ENCODE measurements at regions not wholly inside any gene's neighbourhood (a gene's known extent, or its start where the extent isn't known, plus 50 kb on each side); places are given as distances from the start of the nearest gene placed in this dataset.

- Histone ChIP-seq H3K9me3 (ENCODE audit: low read length) (no peaks in the 10 kb centered on the region), H3F3A (ENCODE audit: insufficient read depth, low read length, poor library complexity, severe bottlenecking) (no peaks in the 10 kb centered on the region), H3K9me2 (ENCODE audit: insufficient read depth, low read length) (no peaks in the 10 kb centered on the region), H3K27me3 (ENCODE audit: insufficient read depth, low read depth, low read length) (no peaks in the 10 kb centered on the region), H3K79me2 (replicated peaks; ENCODE audit: insufficient read depth, low read length) (no peaks in the 10 kb centered on the region), H3K36me3 (ENCODE audit: insufficient read depth, low read length) (no peaks in the 10 kb centered on the region), H4K20me1 (ENCODE audit: insufficient read depth) (no peaks in the 10 kb centered on the region), H2AFZ (ENCODE audit: low read depth, low read length) (no peak overlapping the region), H3K9ac (ENCODE audit: low read length) (no peak overlapping the region), H3K4me2 (ENCODE audit: low read length) (no peak overlapping the region), H3K27ac (ENCODE audit: low read length) (no peak overlapping the region), H3K4me3 (ENCODE audit: low read length) (no peak overlapping the region)
- TF ChIP-seq POLR2AphosphoS5 (IDR thresholded peaks at IDR 0.05), result no peak
- no peak for TF ChIP-seq EZH2 (IDR thresholded peaks at IDR 0.05; ENCODE audit: borderline replicate concordance, insufficient read depth, low read length, poor library complexity, severe bottlenecking)
- TF ChIP-seq TAF1 (IDR thresholded peaks at IDR 0.05; ENCODE audit: low read depth), result no peak
- TF ChIP-seq, protein P1, sequence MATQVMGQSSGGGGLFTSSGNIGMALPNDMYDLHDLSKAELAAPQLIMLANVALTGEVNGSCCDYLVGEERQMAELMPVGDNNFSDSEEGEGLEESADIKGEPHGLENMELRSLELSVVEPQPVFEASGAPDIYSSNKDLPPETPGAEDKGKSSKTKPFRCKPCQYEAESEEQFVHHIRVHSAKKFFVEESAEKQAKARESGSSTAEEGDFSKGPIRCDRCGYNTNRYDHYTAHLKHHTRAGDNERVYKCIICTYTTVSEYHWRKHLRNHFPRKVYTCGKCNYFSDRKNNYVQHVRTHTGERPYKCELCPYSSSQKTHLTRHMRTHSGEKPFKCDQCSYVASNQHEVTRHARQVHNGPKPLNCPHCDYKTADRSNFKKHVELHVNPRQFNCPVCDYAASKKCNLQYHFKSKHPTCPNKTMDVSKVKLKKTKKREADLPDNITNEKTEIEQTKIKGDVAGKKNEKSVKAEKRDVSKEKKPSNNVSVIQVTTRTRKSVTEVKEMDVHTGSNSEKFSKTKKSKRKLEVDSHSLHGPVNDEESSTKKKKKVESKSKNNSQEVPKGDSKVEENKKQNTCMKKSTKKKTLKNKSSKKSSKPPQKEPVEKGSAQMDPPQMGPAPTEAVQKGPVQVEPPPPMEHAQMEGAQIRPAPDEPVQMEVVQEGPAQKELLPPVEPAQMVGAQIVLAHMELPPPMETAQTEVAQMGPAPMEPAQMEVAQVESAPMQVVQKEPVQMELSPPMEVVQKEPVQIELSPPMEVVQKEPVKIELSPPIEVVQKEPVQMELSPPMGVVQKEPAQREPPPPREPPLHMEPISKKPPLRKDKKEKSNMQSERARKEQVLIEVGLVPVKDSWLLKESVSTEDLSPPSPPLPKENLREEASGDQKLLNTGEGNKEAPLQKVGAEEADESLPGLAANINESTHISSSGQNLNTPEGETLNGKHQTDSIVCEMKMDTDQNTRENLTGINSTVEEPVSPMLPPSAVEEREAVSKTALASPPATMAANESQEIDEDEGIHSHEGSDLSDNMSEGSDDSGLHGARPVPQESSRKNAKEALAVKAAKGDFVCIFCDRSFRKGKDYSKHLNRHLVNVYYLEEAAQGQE (IDR thresholded peaks at IDR 0.05; ENCODE audit: borderline replicate concordance), result no peak
- no peak for TF ChIP-seq MXI1 (conservative IDR thresholded peaks at IDR 0.05; ENCODE audit: poor library complexity, severe bottlenecking)
- no peak for TF ChIP-seq SMC3 (conservative IDR thresholded peaks at IDR 0.05; ENCODE audit: poor library complexity)
- TF ChIP-seq, protein P2, sequence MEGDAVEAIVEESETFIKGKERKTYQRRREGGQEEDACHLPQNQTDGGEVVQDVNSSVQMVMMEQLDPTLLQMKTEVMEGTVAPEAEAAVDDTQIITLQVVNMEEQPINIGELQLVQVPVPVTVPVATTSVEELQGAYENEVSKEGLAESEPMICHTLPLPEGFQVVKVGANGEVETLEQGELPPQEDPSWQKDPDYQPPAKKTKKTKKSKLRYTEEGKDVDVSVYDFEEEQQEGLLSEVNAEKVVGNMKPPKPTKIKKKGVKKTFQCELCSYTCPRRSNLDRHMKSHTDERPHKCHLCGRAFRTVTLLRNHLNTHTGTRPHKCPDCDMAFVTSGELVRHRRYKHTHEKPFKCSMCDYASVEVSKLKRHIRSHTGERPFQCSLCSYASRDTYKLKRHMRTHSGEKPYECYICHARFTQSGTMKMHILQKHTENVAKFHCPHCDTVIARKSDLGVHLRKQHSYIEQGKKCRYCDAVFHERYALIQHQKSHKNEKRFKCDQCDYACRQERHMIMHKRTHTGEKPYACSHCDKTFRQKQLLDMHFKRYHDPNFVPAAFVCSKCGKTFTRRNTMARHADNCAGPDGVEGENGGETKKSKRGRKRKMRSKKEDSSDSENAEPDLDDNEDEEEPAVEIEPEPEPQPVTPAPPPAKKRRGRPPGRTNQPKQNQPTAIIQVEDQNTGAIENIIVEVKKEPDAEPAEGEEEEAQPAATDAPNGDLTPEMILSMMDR (IDR thresholded peaks at IDR 0.05; ENCODE audit: poor library complexity, severe bottlenecking), result no peak
- TF ChIP-seq RAD21 (conservative IDR thresholded peaks at IDR 0.05), result no peak
- no peak for TF ChIP-seq EP300 (conservative IDR thresholded peaks at IDR 0.05; ENCODE audit: poor library complexity, severe bottlenecking)
Measured at GRCh38 chr14:94685681-94686485, 73.7 kb downstream of the SERPINA3 start.

GRCh38 chr14:94685166-94685581 is 73.0 kb downstream of the SERPINA3 start:
- H3K27me3 ChIP-seq (ENCODE audit: insufficient read depth, low read depth, low read length), result no peaks in the 10 kb centered on the region
- no peak overlapping the region for H2AFZ ChIP-seq (ENCODE audit: low read depth, low read length)
- H3K4me2 ChIP-seq (ENCODE audit: low read length), result no peak overlapping the region
- no peaks in the 10 kb centered on the region for H3K9me3 ChIP-seq (ENCODE audit: low read length)
- H3K36me3 ChIP-seq (ENCODE audit: insufficient read depth, low read length), result no peaks in the 10 kb centered on the region
- no peak for TF ChIP-seq MXI1 (conservative IDR thresholded peaks at IDR 0.05; ENCODE audit: poor library complexity, severe bottlenecking)
- TF ChIP-seq TAF1 (IDR thresholded peaks at IDR 0.05; ENCODE audit: low read depth), result no peak
- TF ChIP-seq SMC3 (conservative IDR thresholded peaks at IDR 0.05; ENCODE audit: poor library complexity), result peak; percentile 16
- peak; percentile 26 for TF ChIP-seq RAD21 (conservative IDR thresholded peaks at IDR 0.05)
- TF ChIP-seq, protein P2 (IDR thresholded peaks at IDR 0.05; ENCODE audit: poor library complexity, severe bottlenecking), result peak; percentile 31
- no peak for TF ChIP-seq EP300 (conservative IDR thresholded peaks at IDR 0.05; ENCODE audit: poor library complexity, severe bottlenecking)
- H3K27ac ChIP-seq (ENCODE audit: low read length), result no peak overlapping the region
- H3K9me2 ChIP-seq (ENCODE audit: insufficient read depth, low read length), result no peaks in the 10 kb centered on the region
- no peaks in the 10 kb centered on the region for H4K20me1 ChIP-seq (ENCODE audit: insufficient read depth)
- H3K9ac ChIP-seq (ENCODE audit: low read length), result no peak overlapping the region
- no peak overlapping the region for H3K4me3 ChIP-seq (ENCODE audit: low read length)
- no peaks in the 10 kb centered on the region for H3F3A ChIP-seq (ENCODE audit: insufficient read depth, low read length, poor library complexity, severe bottlenecking)
- no peaks in the 10 kb centered on the region for H3K79me2 ChIP-seq (replicated peaks; ENCODE audit: insufficient read depth, low read length)

All from neural cell (in vitro differentiated cells).